Glomerular endothelial cell (primary cell): ENCODE measurements at regions not wholly inside any gene's neighbourhood (a gene's known extent, or its start where the extent isn't known, plus 50 kb on each side); places are given as distances from the start of the nearest gene placed in this dataset.

ENCODE experiments used
- DNase-seq: peaks from one replicate; pipeline ENCODE4 v3.0.0-alpha.2; 2011; ENCODE audit warnings: low read depth, low spot score; ENCODE audit errors: extremely low read depth

- peak; percentile 72 for DNase-seq
These were observed 1419.1 kb downstream of the UQCRFS1 start for GRCh38 chr19:27793644-27794493.

GRCh38 chr19:27793128-27793643, 1419.8 kb downstream of the UQCRFS1 start:
- no peak for DNase-seq

GRCh38 chr19:27792576-27793127, 1420.3 kb downstream of the UQCRFS1 start:
- no peak for DNase-seq

GRCh38 chr19:27780367-27781075, 1432.4 kb downstream of the UQCRFS1 start:
- DNase-seq: no peak

GRCh38 chr19:27779954-27780353, 1433.0 kb downstream of the UQCRFS1 start:
- DNase-seq: no peak

GRCh38 chr19:27777726-27778125, 1435.2 kb downstream of the UQCRFS1 start:
- DNase-seq: no peak

GRCh38 chr19:27777242-27777641, 1435.7 kb downstream of the UQCRFS1 start:
- DNase-seq: no peak

- no peak for DNase-seq
These were observed 1436.4 kb downstream of the UQCRFS1 start for GRCh38 chr19:27776524-27776923.

GRCh38 chr19:27776020-27776419, 1436.9 kb downstream of the UQCRFS1 start:
- no peak for DNase-seq

- DNase-seq: no peak
These were observed 1437.6 kb downstream of the UQCRFS1 start for GRCh38 chr19:27775395-27775794.

- no peak for DNase-seq
These were observed 1438.1 kb downstream of the UQCRFS1 start for GRCh38 chr19:27774827-27775226.

GRCh38 chr19:27774337-27774736, 1438.6 kb downstream of the UQCRFS1 start:
- no peak for DNase-seq

GRCh38 chr19:27773318-27774094, 1439.4 kb downstream of the UQCRFS1 start:
- no peak for DNase-seq

- no peak for DNase-seq
These were observed 1440.9 kb downstream of the UQCRFS1 start for GRCh38 chr19:27772059-27772458.

GRCh38 chr19:27770095-27770494, 1442.9 kb downstream of the UQCRFS1 start:
- DNase-seq: no peak

- DNase-seq: no peak
These were observed 1445.7 kb downstream of the UQCRFS1 start for GRCh38 chr19:27767234-27767633.

GRCh38 chr19:27765912-27766725, 1446.8 kb downstream of the UQCRFS1 start:
- no peak for DNase-seq

GRCh38 chr19:27765397-27765796, 1447.6 kb downstream of the UQCRFS1 start:
- no peak for DNase-seq

- DNase-seq: no peak
These were observed 1448.7 kb downstream of the UQCRFS1 start for GRCh38 chr19:27764186-27764804.
